H9 (cell line): ENCODE measurements at regions not wholly inside any gene's neighbourhood (a gene's known extent, or its start where the extent isn't known, plus 50 kb on each side); places are given as distances from the start of the nearest gene placed in this dataset.

Experiments used
- DNase-seq: peaks from one replicate; pipeline ENCODE4 v3.0.0-alpha.2; 2017
- H2AFZ ChIP-seq: one replicate; pipeline ENCODE4 v1.6.1; 2013; ENCODE audit warnings: mild to moderate bottlenecking, low read length, control low read depth, moderate library complexity
- H2AK5ac ChIP-seq: 2 replicates; pipeline ENCODE4 v1.6.1; 2013; ENCODE audit warnings: low read length, control low read depth, mixed read lengths; ENCODE audit not compliant: insufficient read length
- H2BK120ac ChIP-seq: one replicate; pipeline ENCODE4 v1.6.1; 2013; ENCODE audit warnings: low read depth, mild to moderate bottlenecking, low read length, control low read depth, inconsistent platforms; ENCODE audit not compliant: poor library complexity, severe bottlenecking
- H2BK12ac ChIP-seq: 2 replicates; pipeline ENCODE4 v1.6.1; 2013; ENCODE audit warnings: low read length, control low read depth, mixed read lengths, low read depth; ENCODE audit not compliant: insufficient read length
- H2BK15ac ChIP-seq: 2 replicates; pipeline ENCODE4 v1.6.1; 2013; ENCODE audit warnings: low read depth, low read length, control low read depth
- H2BK20ac ChIP-seq: one replicate; pipeline ENCODE4 v1.6.1; 2013; ENCODE audit warnings: low read depth, mild to moderate bottlenecking, low read length, control low read depth, inconsistent platforms; ENCODE audit not compliant: poor library complexity, severe bottlenecking
- H2BK5ac ChIP-seq: 2 replicates; pipeline ENCODE4 v1.6.1; 2013; ENCODE audit warnings: low read length, control low read depth, mixed read lengths; ENCODE audit not compliant: insufficient read length
- H3K14ac ChIP-seq: 2 replicates; pipeline ENCODE4 v1.6.1; 2013; ENCODE audit warnings: low read length, control low read depth; ENCODE audit not compliant: insufficient read depth
- H3K18ac ChIP-seq: 2 replicates; pipeline ENCODE4 v1.6.1; 2013; ENCODE audit warnings: low read depth, mild to moderate bottlenecking, mixed read lengths, low read length, control low read depth; ENCODE audit not compliant: insufficient read length
- H3K23ac ChIP-seq: 2 replicates; pipeline ENCODE4 v1.6.1; 2013; ENCODE audit warnings: low read length, control low read depth, mixed read lengths, low read depth; ENCODE audit not compliant: insufficient read length
- H3K23me2 ChIP-seq: 2 replicates; pipeline ENCODE4 v1.6.1; 2013; ENCODE audit warnings: low read depth, mild to moderate bottlenecking, mixed read lengths, low read length, control low read depth; ENCODE audit not compliant: insufficient read length, poor library complexity, severe bottlenecking
- H3K27ac ChIP-seq: 2 replicates; pipeline ENCODE4 v1.5.1; 2013; ENCODE audit warnings: low read length, control low read depth, mixed read lengths, low read depth; ENCODE audit not compliant: insufficient read length
- H3K27me3 ChIP-seq: 2 replicates; pipeline ENCODE4 v1.6.1; 2013; ENCODE audit warnings: low read length, control low read depth, inconsistent platforms; ENCODE audit not compliant: insufficient read depth
- H3K4ac ChIP-seq: 2 replicates; pipeline ENCODE4 v1.6.1; 2013; ENCODE audit warnings: low read depth, mild to moderate bottlenecking, control low read depth, inconsistent platforms, low read length, moderate library complexity
- H3K4me1 ChIP-seq: 2 replicates; pipeline ENCODE4 v1.6.1; 2013; ENCODE audit warnings: low read length, control low read depth, inconsistent platforms; ENCODE audit not compliant: insufficient read depth
- H3K4me2 ChIP-seq: 2 replicates; pipeline ENCODE4 v1.6.1; 2013; ENCODE audit warnings: low read length, control low read depth, mixed read lengths; ENCODE audit not compliant: insufficient read length, insufficient read depth
- H3K56ac ChIP-seq: 2 replicates; pipeline ENCODE4 v1.6.1; 2013; ENCODE audit warnings: low read depth, mild to moderate bottlenecking, mixed read lengths, low read length, control low read depth; ENCODE audit not compliant: insufficient read length
- H3K79me1 ChIP-seq: 2 replicates; pipeline ENCODE4 v1.6.1; 2013; ENCODE audit warnings: low read depth, mild to moderate bottlenecking, moderate library complexity, low read length, control low read depth, inconsistent platforms; ENCODE audit not compliant: insufficient read depth, poor library complexity, severe bottlenecking
- H3K79me2 ChIP-seq: 2 replicates; pipeline ENCODE4 v1.6.1; 2013; ENCODE audit warnings: low read length, control low read depth, inconsistent platforms; ENCODE audit not compliant: insufficient read depth
- H3K9ac ChIP-seq: 2 replicates; pipeline ENCODE4 v1.6.1; 2013; ENCODE audit warnings: low read length, control low read depth, mixed read lengths; ENCODE audit not compliant: insufficient read length; ENCODE audit errors: extremely low read depth
- H3K9me3 ChIP-seq: one replicate; pipeline ENCODE4 v1.6.1; 2013; ENCODE audit warnings: low read depth, low read length, inconsistent platforms; ENCODE audit not compliant: control insufficient read depth
- H3T11ph ChIP-seq: one replicate; pipeline ENCODE4 v1.6.1; 2013; ENCODE audit warnings: mild to moderate bottlenecking, low read length, control low read depth, inconsistent platforms
- H4K20me1 ChIP-seq: one replicate; pipeline ENCODE4 v1.6.1; 2013; ENCODE audit not compliant: control insufficient read depth, insufficient read length, insufficient read depth
- H4K5ac ChIP-seq: 2 replicates; pipeline ENCODE4 v1.6.1; 2013; ENCODE audit warnings: low read depth, mild to moderate bottlenecking, mixed read lengths, low read length, control low read depth; ENCODE audit not compliant: insufficient read length
- H4K8ac ChIP-seq: replicated peaks from 2 replicates; pipeline ENCODE4 v1.6.1; 2013; ENCODE audit warnings: low read length, control low read depth, mixed read lengths, low read depth; ENCODE audit not compliant: insufficient read length
- H4K91ac ChIP-seq: 2 replicates; pipeline ENCODE4 v1.6.1; 2013; ENCODE audit warnings: low read depth, mild to moderate bottlenecking, moderate library complexity, mixed read lengths, low read length, control low read depth; ENCODE audit not compliant: insufficient read length
- H3K27ac Mint-ChIP-seq, 3 experiments: 2 replicates in 2 of 3; 3 replicates in 1 of 3; pipeline ENCODE4 v1.8.0; 2020 to 2021; ENCODE audit warnings: mixed read lengths in 3 of 3, mild to moderate bottlenecking in 1 of 3, moderate library complexity in 1 of 3
- H3K27me3 Mint-ChIP-seq: 2 replicates; pipeline ENCODE4 v1.8.0; 2021; ENCODE audit warnings: low read depth, mild to moderate bottlenecking, moderate library complexity, mixed read lengths
- H3K36me3 Mint-ChIP-seq, 3 experiments: 2 replicates in 2 of 3; 3 replicates in 1 of 3; pipeline ENCODE4 v1.8.0; 2020 to 2021; ENCODE audit warnings: low read depth in 3 of 3, mixed read lengths in 3 of 3; ENCODE audit not compliant: insufficient read depth in 1 of 3
- H3K4me1 Mint-ChIP-seq, 2 experiments: 2 replicates each; pipeline ENCODE4 v1.8.0; 2020; ENCODE audit warnings: mixed read lengths in 2 of 2
- H3K4me3 Mint-ChIP-seq, 2 experiments: 2 replicates in 1 of 2; 3 replicates in 1 of 2; pipeline ENCODE4 v1.8.0; 2020 to 2021; ENCODE audit warnings: mild to moderate bottlenecking in 2 of 2, mixed read lengths in 2 of 2, moderate library complexity in 1 of 2
- H3K9me3 Mint-ChIP-seq, 2 experiments: 2 replicates in 1 of 2; 3 replicates in 1 of 2; pipeline ENCODE4 v1.8.0; 2020; ENCODE audit warnings: mild to moderate bottlenecking in 2 of 2, mixed read lengths in 2 of 2, moderate library complexity in 1 of 2
- CTCF ChIP-seq: fragments of 200-600 bp; sonication (generic); conservative IDR thresholded peaks from 3 replicates; pipeline ENCODE4 v1.8.0; 2021; ENCODE audit warnings: antibody characterized with exemption, mild to moderate bottlenecking
- WGBS: extraction: QIAGEN DNeasy Blood & Tissue Kit; methylation state at CpG from one replicate; pipeline ENCODE4 v1.1.7; 2013; ENCODE audit warnings: missing lambda C conversion rate, low lambda C conversion rate, mixed read lengths; ENCODE audit not compliant: insufficient read length; ENCODE audit errors: extremely low coverage; 5-methylcytosine and 5-hydroxymethylcytosine counted together

- Histone ChIP-seq H3K18ac (no peak overlapping the region), H3K27me3 (no peaks in the 10 kb centered on the region), H3K23me2 (no peaks in the 10 kb centered on the region), H2BK15ac (no peak overlapping the region), H3K79me1 (no peaks in the 10 kb centered on the region), H3K9ac (no peak overlapping the region), H3K14ac (no peak overlapping the region), H2BK5ac (no peak overlapping the region), H3K27ac (no peak overlapping the region), H3K4ac (no peak overlapping the region), H2BK120ac (no peak overlapping the region), H3K23ac (no peak overlapping the region), H2BK20ac (no peak overlapping the region), H3K4me1 (no peaks in the 10 kb centered on the region), H3T11ph (no peak overlapping the region), H2BK12ac (no peak overlapping the region), H2AFZ (no peak overlapping the region), H4K5ac (no peak overlapping the region), H4K20me1 (no peaks in the 10 kb centered on the region), H3K56ac (no peak overlapping the region), H3K4me2 (no peak overlapping the region), H3K79me2 (no peaks in the 10 kb centered on the region), H3K9me3 (no peaks in the 10 kb centered on the region), H4K91ac (no peak overlapping the region), H4K8ac (no peak overlapping the region), H2AK5ac (no peak overlapping the region)
- TF ChIP-seq CTCF: no peak
- no peaks in the 10 kb centered on the region for H3K36me3 Mint-ChIP-seq
- WGBS: no CpG with 5 or more reads among the region's 1 CpG
- no peaks in the 10 kb centered on the region for H3K27me3 Mint-ChIP-seq
- H3K9me3 Mint-ChIP-seq: no peaks in the 10 kb centered on the region; a peak in 2 of 5 replicates
- DNase-seq: no peak
- H3K27ac Mint-ChIP-seq: no peak overlapping the region
- H3K4me1 Mint-ChIP-seq: no peaks in the 10 kb centered on the region
- H3K4me3 Mint-ChIP-seq: no peak overlapping the region
These were observed 396.5 kb upstream of the DSEL start for GRCh38 chr18:67913040-67913439.
